GM12873 (cell line): ENCODE measurements at regions not wholly inside any gene's neighbourhood (a gene's known extent, or its start where the extent isn't known, plus 50 kb on each side); places are given as distances from the start of the nearest gene placed in this dataset.

Experiments used
- CTCF ChIP-seq: IDR thresholded peaks from 2 replicates; pipeline ENCODE4 v1.5.1; 2012; ENCODE audit warnings: low read depth, mild to moderate bottlenecking, moderate library complexity, low read length, control low read depth; ENCODE audit not compliant: insufficient read depth; ENCODE audit errors: missing control alignments

GRCh38 chr16:26827386-26827785 lies 239.3 kb upstream of the C16orf82 start:
- no peak for TF ChIP-seq CTCF

GRCh38 chr16:26830428-26831127 lies 236.1 kb upstream of the C16orf82 start:
- TF ChIP-seq CTCF: no peak

- TF ChIP-seq CTCF: no peak
Observed at GRCh38 chr16:26838931-26839330, 227.8 kb upstream of the C16orf82 start.

- TF ChIP-seq CTCF: no peak
Observed at GRCh38 chr16:26840691-26841090, 226.0 kb upstream of the C16orf82 start.

GRCh38 chr16:26856271-26856670 lies 210.5 kb upstream of the C16orf82 start:
- no peak for TF ChIP-seq CTCF

- no peak for TF ChIP-seq CTCF
Observed at GRCh38 chr16:26856791-26857190, 209.9 kb upstream of the C16orf82 start.

GRCh38 chr16:26857371-26857770 lies 209.4 kb upstream of the C16orf82 start:
- no peak for TF ChIP-seq CTCF

- TF ChIP-seq CTCF: no peak
Observed at GRCh38 chr16:26860506-26860905, 206.2 kb upstream of the C16orf82 start.
